Skeletal muscle cell (primary cell): ENCODE measurements at regions not wholly inside any gene's neighbourhood (a gene's known extent, or its start where the extent isn't known, plus 50 kb on each side); places are given as distances from the start of the nearest gene placed in this dataset.

Source experiments
- DNase-seq: peaks from one replicate; pipeline ENCODE4 v3.0.0-alpha.2; 2010; ENCODE audit warnings: low read depth
- H3K4me3 ChIP-seq: 2 replicates; pipeline ENCODE4 v1.5.1; 2011; ENCODE audit warnings: low read depth, mild to moderate bottlenecking, control low read depth, low read length, moderate library complexity

- no peak for DNase-seq
- no peak overlapping the region for H3K4me3 ChIP-seq
These were observed 148.7 kb downstream of the C7orf25 start for GRCh38 chr7:42763137-42763551.

- H3K4me3 ChIP-seq = no peak overlapping the region
- no peak for DNase-seq
These were observed 150.4 kb downstream of the C7orf25 start for GRCh38 chr7:42761486-42761885.

- no peak overlapping the region for H3K4me3 ChIP-seq
- no peak for DNase-seq
These were observed 153.7 kb downstream of the C7orf25 start for GRCh38 chr7:42758124-42758523.

- no peak overlapping the region for H3K4me3 ChIP-seq
- DNase-seq = no peak
These were observed 155.0 kb downstream of the C7orf25 start for GRCh38 chr7:42756841-42757240.

- H3K4me3 ChIP-seq = no peak overlapping the region
- no peak for DNase-seq
These were observed 158.0 kb downstream of the C7orf25 start for GRCh38 chr7:42753811-42754363.

- no peak for DNase-seq
- no peak overlapping the region for H3K4me3 ChIP-seq
These were observed 158.5 kb downstream of the C7orf25 start for GRCh38 chr7:42753367-42753766.

GRCh38 chr7:42750172-42750571 is 161.7 kb downstream of the C7orf25 start:
- no peak for DNase-seq
- H3K4me3 ChIP-seq = no peak overlapping the region

- H3K4me3 ChIP-seq = no peak overlapping the region
These were observed 164.8 kb downstream of the C7orf25 start for GRCh38 chr7:42747044-42747443.

GRCh38 chr7:42746214-42746613 is 165.7 kb downstream of the C7orf25 start:
- no peak overlapping the region for H3K4me3 ChIP-seq
- no peak for DNase-seq

More at GRCh38 chr7:42747044-42747443, 164.8 kb downstream of the C7orf25 start:
- DNase-seq = no peak

- no peak for DNase-seq
- H3K4me3 ChIP-seq = no peak overlapping the region
These were observed 166.4 kb downstream of the C7orf25 start for GRCh38 chr7:42745357-42746059.

GRCh38 chr7:42744746-42745145 is 167.1 kb downstream of the C7orf25 start:
- no peak overlapping the region for H3K4me3 ChIP-seq
- no peak for DNase-seq

- DNase-seq = no peak
- H3K4me3 ChIP-seq = no peak overlapping the region
These were observed 168.6 kb downstream of the C7orf25 start for GRCh38 chr7:42743077-42743858.

GRCh38 chr7:42742318-42742717 is 169.6 kb downstream of the C7orf25 start:
- no peak overlapping the region for H3K4me3 ChIP-seq
- no peak for DNase-seq

GRCh38 chr7:42740408-42740807 is 171.5 kb downstream of the C7orf25 start:
- no peak overlapping the region for H3K4me3 ChIP-seq
- no peak for DNase-seq

GRCh38 chr7:42739638-42740037 is 172.2 kb downstream of the C7orf25 start:
- no peak for DNase-seq
- H3K4me3 ChIP-seq = no peak overlapping the region

- no peak for DNase-seq
- no peak overlapping the region for H3K4me3 ChIP-seq
These were observed 174.9 kb downstream of the C7orf25 start for GRCh38 chr7:42736931-42737330.

GRCh38 chr7:42735081-42735480 is 176.8 kb downstream of the C7orf25 start:
- no peak overlapping the region for H3K4me3 ChIP-seq
- no peak for DNase-seq

- DNase-seq = no peak
- no peak overlapping the region for H3K4me3 ChIP-seq
These were observed 177.3 kb downstream of the C7orf25 start for GRCh38 chr7:42734568-42734967.

- H3K4me3 ChIP-seq = no peak overlapping the region
- no peak for DNase-seq
These were observed 178.8 kb downstream of the C7orf25 start for GRCh38 chr7:42733040-42733439.

- H3K4me3 ChIP-seq = no peak overlapping the region
- no peak for DNase-seq
These were observed 181.3 kb downstream of the C7orf25 start for GRCh38 chr7:42730586-42730985.
